ENCODE measurements at regions not wholly inside any gene's neighbourhood (a gene's known extent, or its start where the extent isn't known, plus 50 kb on each side); places are given as distances from the start of the nearest gene placed in this dataset.
"Not testable (repeated sequence)": the region's sequence is repeated elsewhere in the genome, so short reads cannot be mapped to it uniquely, and the experiment has no call there.

DNA sequence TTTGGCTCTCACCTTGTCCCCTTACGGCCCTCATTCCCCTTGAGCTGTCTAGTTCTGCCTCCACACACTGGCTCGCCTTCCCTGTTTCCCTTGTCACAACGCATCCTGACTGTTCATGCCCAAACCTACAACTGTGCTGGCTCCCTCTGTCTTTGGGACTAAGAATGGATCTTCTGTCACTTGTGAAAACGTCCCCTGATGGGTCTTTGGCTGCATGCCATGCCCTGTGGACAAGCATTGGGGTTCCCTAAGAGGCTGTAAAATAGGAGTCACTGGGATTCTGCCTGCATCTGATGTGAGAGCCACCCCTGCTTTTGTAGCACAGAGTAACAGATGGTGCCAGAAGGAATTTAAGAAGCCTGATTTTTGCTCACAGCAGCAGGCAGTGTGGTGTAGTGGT is 285.3 kb upstream of the CRY1 start:
- no peak for DNase-seq

DNA sequence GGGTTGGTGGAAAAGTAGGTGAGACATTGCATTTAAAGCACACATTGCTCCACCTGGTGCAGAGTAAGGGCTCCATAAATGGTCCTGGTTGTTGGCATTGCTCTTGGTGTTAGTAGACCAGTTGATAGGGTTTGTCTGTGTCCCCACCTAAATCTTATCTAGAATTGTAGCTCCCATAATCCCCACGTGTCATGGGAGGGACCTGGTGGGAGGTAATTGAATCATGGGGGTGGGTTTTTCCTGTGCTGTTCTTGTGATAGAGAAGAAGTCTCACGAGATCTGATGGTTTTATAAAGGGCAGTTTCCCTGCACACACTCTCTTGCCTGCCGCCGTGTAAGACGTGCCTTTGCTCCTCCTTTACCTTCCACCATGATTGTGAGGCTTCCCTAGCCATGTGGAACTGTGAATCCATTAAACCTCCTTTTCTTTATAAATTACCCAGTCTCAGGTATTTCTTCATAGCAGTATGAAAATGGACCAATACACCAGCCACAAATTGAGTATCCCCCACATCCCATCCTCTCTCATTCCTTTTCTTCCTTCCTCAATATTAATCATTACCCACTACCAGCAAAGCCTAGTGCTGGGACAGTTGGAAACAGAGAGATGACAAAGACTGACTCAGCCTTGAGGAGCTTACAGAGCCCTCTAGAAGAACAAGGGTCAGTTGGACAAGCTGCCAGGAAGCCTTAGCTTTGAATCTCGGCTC is 285.9 kb upstream of the CRY1 start:
- DNase-seq: not testable (repeated sequence)

DNA sequence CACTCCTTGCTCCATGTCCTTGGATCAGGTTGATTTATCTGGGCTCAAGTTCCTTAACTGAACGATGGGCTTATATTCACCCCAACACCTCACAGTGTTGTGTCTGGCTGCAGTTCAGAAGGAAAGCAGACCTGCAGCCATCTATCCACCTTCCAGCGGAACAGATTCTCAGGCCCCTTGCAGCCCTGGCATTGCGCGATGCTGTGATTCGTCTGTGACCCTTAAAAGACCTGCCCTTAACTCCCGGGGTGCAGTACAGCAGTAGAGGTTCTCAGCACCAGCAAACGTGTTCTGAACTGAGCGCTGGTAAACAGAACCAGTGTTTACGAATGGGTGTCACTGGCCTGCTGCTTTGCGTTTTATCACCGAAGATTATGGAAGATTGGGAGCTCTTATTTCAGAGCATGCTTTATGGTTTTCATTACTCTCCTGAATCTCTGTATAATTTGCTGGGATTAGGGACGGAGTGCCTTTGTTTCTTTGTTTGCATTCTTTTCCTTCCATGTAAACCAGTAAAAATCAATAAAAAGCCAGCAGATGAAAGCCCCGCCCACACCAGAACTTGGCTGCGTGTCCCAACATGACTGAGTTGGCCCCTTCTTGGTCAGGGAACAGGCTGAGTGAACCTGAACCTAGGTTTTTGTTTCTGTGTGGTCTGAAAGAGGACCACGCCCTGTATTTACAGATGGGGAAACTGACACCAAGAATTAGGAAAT is 286.7 kb upstream of the CRY1 start:
- no peak for DNase-seq

DNA sequence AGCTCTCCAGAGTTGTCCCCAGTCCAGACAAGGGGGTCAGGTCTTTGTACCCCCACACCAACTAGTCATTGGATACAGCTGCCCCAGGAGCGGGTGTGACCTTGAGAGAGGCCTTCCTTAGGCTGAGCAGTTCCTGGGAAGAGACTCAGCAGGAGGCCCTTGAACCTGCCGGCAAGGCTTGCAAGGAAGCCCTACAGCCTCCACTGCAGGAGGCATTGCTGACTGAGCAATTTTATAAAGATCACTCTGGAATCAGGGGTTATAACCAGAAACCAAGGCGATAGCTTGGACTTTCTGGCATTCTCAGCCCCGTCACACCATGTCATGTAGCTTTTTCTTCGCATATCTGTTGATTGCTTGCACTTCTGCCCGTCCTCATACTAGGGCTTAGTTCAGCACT is 291.3 kb upstream of the CRY1 start:
- no peak for DNase-seq

DNA sequence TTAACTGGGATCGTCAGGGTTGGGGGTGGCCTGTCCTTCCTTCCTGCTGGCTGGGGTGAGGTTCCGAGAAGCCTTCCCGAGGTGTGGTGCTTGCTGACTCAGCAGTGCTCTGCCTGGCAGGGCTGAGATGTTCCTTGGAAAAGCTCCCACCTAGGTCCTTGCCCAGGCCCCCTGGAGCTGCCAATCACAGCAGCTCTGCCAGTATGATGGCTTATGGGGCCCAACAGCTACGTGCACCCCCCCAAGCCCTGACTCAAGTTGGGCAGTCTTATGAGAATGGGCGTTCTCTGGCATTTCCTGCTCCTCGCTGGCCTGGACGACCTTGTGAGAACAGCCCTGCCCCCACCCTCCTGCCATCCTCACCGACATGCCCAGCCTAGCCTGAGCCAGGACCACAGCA is 292.2 kb upstream of the CRY1 start:
- no peak for DNase-seq

DNA sequence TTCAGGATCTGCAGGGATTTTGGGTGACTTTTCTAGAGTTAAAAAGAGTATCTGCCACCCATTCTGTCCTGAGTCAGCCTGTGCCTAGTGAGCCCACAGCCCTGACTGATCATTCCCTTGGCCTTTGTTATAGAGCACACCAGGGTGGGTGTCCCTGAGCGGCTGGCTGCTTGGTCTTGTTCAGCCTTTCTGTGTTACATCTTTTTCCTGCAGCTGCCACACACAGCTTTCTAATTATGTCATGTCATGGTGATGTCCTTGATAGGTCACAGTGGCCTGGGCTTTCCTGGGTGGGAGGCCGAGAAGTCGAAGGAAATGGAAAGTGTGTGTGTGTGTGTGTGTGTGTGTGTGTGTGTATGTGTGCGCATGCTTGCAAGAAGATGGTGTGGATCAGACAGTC is 293.2 kb upstream of the CRY1 start:
- DNase-seq: no peak

DNA sequence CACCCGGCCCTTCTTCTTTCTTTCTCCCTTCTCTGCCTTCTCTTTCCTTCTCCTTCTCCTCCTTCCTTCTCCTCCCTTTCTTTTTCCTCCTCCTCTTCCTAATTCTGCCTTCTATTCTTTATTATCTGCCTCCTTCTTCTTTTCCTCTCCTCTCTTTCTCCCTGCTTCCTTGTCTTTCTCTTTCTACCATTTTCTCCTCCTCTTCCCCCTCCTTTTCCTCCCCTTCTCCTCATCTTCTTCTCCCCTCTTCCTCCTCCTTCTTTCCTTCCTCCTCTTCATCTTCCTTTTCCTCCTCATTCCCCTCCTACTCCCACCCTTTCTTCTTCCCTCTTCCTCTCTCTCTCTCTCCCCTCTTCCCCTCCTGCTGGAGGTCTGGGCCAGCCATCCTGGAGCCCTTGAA is 294.9 kb upstream of the CRY1 start:
- DNase-seq: no peak

DNA sequence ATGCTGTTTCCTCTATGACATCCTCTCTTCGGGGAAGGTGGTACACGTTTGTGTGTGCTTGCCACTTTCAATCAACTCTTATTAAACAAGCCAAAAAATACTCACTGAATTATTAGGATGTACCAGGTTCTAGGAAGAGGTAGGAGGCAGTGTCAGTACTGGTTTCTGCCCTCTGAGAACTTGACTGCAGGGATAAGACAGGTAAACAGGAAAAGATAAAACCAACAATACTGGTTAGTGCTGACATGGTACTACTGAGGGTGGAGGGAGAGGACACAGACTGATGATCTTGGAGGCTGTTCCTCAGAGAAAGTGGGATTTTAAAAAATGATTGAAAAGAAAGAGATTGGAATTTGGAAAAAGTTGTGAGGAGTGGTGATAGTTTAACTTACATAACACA is 295.2 kb upstream of the PWP1 start:
- DNase-seq: no peak

DNA sequence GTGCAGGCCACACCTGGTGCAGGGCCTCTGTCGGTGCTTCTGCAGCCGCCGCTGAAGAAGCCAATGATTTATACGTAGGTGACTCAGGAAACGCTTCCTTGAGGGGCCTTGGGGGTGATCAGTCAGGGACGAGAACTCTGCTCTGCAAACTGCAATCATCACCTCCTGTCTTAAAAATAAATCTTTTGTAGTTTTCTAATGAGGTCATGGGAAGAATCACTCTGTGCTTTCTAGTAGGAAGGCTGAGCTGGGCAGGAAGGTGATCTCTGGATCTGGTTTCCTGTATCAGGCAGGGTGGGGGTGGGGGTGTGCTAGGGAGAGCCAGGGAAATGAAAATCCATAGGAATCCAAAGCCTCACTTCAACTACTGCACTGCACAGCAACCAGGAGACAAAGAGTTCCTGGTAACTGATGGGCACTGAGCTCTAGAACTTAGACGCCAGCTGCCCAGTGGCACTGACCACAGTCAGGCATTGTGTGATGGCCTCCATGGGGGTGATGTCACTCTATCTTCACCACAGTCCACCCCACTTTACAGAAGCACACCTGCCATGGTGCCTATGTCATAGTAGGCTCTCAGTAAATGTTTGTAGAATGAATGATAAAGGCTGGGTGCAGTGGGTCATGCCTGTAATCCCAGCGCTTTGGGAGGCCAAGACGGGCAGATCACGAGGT is 292.4 kb upstream of the PWP1 start:
- DNase-seq: no peak

DNA sequence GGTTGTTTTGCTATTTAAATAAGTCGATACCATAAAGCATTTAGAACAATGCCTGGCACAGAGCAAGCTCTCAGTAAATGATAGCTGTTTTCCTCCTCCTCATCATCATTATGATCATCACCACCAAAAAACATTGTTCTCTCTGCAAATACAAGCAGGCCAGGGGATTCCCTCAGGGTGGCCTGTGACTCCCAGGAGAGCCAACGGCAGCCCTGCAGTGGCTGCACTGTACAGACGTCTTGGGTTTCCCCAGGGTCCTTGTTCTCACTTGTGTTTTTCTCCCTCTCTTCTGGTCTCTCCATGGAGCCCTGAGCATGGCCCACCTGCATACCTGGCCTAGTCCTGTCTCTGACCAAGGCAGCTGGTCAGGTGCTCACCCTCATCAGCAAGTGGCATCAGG is 290.9 kb upstream of the PWP1 start:
- no peak for DNase-seq

DNA sequence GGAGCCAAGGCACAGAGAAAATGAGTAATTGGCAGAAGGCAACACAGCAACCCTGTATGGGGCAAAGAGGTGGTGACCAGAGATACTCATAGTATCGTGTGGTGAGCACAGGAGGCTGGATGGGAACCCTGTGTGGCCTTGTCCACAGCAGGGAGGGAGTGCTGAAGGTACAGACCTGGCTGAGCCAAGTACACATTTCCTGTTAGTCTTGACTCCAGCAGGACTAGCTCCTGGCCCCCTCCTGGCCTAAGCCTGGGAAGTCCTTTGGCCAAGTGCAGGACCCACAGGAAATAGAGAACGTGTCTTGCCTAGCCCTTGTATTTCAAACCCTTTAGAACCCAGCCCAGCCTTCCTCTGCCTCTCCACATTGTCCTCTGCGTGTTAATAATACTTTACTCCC is 289.8 kb upstream of the PWP1 start:
- DNase-seq: no peak

DNA sequence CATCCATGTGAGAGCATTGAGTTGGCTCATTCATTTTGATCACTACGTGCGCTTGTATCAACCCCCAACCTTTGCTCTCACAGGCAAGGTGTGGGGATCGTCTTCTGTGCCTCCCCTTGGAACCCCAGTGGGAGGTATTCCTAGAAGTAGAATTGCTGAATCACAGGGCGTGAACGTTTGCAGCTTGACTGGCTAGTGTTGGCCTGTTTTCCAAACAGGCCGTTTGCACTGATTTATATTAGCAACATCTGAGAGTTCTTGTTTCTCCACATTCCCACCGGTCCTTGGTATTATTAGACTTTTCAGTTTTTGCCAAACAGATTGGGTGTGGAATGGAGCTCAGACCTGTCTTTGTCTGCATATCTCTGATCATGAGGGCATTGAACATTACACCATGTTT is 288.6 kb upstream of the PWP1 start:
- DNase-seq: no peak

DNA sequence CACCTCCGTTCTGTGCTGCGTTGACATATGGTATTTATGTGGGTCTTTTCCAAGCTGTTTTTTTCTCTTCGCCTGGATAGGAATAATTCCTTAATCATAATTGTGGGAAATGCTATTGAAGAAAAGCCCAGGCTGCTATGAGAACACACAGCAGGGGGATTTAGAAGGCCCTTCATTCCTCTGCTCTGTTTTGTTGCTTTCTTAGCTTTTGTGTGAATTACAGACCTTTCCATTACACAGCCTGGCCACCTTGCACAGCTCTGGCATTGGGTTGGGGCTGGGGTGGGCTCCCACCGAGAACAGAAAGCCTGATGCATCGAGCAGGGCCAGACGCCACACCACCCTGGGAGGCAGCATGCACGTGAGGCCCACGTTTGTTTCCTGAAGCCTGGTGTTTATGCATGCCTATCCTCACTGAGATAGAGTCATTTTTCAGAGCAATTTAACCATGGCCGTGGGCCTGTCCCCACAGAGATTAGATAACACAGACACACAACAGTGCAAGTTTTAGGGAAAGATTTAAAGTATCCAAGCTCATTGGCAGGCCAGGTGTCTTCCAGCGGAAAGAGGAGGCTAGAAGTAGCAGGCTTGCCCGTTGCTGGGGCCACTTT is 287.6 kb upstream of the PWP1 start:
- DNase-seq: no peak

DNA sequence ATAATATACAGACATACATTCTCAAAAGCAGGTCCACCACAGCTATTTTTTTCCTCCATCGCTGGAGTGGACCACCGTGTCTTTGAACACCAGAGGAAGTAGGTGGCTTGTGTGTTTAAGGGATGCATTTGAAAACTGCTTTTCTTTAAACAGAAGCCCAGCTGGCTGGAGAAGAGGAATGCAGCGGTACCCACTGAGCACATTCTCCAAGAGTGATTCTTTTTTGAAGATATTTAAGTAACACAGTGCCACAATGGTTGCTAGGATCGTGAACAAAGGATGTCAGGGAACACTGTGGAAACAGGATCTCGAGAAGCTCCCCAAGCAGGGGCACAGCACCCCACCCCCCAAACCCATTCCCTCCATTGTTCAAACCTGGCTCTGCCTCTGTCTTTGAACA is 286.6 kb upstream of the PWP1 start:
- no peak for DNase-seq

DNA sequence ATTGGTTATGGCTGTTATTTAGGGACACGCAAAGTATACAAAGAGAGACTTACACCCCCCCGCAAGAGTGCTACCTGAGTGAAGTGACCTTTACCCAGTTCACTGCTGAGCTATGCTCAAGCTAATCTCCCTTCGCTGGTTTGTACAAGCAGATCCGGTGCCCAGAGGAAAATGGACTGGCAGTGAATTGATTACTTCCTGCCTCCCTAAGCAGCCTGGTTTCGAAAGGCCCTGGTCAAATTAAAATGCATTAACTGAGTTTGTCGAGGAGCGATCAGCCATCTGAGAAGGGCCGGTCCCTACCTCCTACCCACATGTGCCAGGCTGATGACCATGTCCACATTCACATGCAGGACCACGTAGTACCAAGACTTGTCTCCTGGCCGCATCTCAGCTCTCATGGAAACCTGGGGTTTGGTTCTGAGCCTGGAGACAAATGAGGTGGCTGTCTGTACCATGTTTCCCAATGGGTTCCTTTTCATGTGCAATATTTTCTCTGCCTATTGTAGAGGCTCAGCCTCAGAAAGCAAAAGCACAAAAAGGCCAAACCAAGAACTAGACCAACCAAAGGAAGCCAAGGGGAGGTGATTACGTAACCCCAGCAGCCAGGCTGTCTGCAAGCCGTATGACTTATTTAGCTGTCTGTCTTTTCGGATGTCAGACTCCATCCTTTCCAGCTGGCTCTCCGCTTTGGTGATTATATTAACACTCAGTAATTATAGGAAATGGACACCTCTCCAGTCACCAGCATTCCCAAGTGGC is 284.7 kb upstream of the PWP1 start:
- no peak for DNase-seq

DNA sequence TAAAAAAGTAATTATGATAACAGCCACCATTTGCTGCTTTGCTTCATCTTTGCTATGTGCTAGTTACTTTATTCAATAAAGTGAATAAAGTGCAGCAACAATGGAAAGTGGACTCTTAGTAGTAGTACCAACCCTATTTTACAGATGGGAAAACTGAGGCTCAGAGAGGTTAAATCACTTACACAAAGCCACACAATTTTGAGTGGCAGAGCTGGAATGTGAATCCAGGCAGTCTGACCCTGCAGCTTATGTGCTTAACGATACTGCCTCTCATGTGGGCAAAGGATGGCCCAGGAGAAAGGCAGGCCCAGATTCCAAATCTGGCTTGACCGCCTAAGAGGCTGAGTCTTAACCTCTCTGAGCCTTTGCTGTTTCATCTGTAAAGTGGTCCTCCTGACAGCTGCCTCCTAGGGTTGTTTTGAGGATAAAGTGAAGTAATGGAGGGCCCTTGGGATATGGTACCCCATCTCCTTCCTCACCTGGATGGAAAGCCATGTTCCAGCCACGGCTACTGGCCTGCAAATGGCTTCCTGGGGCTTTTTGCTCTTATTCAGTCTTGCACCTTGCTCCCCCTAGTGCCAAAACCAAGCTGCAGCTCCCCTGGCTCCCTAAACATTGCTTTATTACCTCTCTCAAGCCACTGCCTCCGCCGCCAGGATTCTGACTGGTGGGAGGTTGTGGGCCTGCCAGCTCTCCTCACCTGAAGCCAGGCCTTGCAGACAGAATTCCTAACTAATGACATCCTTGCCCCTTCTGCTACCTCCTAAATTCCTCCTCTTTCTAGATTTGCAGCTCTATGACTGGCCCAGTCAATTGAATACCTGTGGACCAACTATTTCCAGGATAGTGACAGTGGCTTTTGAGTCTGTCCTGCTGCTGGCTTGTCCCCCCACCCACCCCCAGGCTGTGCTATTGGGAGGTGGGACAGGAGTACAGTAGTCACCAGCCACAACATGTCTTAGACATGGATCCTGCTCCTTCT is 283.3 kb upstream of the PWP1 start:
- DNase-seq: no peak

DNA sequence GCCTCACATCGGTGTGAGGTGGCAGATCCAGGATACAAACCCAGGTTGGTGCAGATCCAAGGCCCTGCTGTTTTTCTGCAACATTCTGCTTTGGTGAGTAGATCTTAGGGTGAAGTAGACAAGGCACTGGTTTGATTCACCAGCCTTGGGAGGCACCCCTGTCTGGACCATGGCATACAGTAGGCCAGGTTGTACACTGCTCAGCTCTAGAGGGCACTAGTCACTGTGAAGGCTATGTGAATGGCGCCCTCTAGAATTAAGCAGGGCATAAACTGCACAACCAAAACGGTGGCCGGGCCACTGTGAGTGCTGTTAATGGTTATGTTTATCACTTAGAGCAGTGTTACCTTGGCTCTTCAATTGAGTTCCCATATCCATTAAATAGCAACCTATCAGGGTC is 280.6 kb upstream of the PWP1 start:
- no peak for DNase-seq

DNA sequence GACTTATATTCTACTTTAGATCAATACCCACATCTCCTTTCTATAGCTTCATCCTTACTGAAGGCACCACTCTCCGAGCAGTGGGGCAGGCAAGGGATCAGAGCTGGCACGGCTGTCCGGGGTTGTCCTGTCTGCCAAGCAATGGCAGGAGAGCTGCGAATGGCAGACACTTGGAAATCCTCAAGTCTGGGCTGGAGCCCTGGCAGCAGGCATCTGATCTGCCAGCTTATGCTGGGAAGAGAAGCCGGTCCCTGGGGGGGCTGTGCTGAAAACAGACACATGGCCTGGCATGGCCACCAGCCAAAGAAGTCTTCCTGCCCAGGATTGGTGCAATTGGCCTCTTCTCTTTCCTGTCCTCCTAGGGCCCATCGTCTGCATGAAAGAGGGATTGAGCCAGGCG is 280.2 kb upstream of the PWP1 start:
- DNase-seq: no peak

DNA sequence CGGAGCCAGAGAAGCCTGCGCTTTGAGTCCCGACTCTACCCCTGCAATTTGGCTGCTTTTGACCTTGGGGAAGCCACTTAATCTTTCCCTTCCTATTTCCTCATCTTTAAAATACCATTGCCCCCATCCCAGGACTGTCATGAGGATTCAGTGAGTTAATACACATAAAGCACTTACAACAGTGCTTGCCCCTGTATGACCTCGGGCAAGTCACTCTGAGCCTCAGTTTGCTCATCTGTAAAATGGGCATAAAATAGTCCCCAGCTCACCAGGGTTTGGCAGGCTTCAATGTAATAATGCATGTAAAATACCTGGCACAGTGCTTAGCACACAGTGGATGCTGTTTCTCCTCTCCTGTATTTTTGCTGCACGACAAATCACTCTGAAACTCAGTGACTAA is 278.7 kb upstream of the PWP1 start:
- no peak for DNase-seq

DNA sequence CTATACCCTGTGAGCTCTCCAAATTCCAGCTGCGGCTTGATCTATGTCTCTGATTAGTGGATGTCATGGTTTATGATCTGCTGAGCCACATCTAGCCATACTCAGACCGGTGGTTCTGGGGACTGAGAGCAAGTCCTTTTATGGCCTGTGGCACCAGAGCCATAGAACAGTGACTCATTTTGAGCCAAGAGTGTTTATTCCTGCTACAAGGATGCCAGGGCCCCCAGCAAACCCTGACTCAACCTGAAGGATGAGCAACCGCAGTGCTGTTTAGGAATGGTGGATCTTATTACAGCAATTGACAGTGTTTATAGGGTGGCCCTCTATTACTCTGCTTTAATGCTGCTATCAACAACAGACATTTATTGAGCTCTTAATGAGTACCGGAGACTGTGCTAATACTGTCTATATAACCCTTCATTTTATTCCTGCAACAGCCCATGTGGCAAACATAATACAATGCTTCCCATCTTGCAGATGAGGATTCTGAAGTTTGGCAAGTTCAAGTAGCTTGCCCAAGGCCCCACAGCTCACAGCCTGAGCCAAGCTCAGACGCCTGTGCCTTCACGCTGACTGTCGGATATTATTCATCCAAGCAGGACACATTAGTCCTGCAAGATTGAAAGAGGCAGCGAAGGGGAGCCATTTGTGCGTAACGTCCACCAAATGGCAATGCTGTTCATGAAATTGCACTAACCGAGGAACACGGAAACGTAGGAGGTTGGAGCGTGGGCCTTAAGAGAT is 273.6 kb upstream of the PWP1 start:
- no peak for DNase-seq

DNA sequence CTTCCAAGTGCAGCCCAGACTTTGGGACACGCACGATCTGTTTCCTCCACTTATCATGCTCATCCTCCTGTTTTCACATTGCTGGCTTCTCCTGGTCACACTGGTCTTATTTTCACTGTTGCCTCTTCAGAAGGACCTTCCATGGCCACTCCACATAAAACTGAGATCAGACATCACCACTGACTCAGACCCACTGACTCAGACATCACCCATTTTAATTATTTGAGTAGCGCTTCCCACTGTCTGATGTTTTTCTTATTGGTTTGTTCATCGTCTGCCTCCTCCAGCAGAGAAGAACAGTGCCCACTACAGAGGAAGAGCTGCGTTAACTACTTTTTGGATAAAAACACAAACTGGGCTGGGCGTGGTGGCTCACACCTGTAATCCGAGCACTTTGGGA is 270.5 kb upstream of the PWP1 start:
- DNase-seq: no peak
